PC-3 (cell line): ENCODE measurements at regions not wholly inside any gene's neighbourhood (a gene's known extent, or its start where the extent isn't known, plus 50 kb on each side); places are given as distances from the start of the nearest gene placed in this dataset.

ENCODE experiments used
- EZH2phosphoT487 ChIP-seq: fragments of 300-600 bp; sonication (generic); IDR thresholded peaks from 2 replicates; pipeline ENCODE4 v1.6.1; 2018; ENCODE audit warnings: mild to moderate bottlenecking, antibody characterized with exemption, low read length, borderline replicate concordance
- TF ChIP-seq, protein P1 (sequence below): fragments of 300-600 bp; sonication (generic); conservative IDR thresholded peaks from 2 replicates; pipeline ENCODE4 v1.5.1; 2017; ENCODE audit warnings: antibody characterized with exemption, low read depth, mild to moderate bottlenecking, low read length

DNA sequence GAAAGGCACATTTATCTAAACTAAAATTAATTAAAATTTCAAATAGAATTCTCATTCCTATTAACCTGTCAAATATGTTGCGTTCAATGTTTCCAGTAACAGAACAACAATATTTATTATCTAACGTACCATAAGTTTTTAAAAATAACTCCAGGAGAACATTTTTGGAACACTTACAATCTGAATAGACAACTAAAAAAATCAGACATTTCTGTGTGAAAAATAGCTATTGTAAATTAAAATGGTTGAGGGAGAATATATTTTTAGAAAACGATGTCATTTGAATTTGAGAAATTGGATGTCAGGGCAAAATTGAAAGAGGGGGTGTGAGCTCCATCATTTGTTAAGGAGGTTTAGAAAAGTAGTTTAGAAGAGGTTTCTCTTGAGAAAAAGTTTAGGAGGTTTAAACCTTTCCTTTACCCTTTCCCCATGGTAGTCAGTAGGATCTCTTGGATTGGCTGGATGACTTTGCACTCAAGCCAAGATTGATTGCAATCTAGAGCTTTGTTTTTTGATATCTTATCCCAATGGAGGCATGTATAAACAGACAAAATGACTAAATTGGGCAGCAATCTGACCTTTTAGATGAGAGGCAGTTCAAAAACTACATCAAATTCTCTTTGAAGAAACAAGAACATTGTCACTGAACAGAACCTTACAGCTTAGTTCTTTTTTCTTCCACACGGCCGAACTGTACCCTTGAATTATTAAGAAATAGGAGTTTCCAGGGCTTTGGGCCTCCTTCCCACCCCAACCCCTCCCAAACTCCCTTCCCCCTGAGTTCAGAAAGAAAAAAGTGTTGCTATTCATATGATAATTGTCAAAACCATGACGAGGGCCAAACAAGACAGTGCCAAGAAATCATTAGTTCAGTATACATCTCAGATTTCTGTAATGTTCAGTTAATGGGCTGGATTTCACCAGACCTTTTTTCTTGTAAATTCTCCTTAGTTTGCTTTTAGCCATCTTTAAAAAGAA is 79.7 kb upstream of the CDIN1 start:
- TF ChIP-seq, protein P1, sequence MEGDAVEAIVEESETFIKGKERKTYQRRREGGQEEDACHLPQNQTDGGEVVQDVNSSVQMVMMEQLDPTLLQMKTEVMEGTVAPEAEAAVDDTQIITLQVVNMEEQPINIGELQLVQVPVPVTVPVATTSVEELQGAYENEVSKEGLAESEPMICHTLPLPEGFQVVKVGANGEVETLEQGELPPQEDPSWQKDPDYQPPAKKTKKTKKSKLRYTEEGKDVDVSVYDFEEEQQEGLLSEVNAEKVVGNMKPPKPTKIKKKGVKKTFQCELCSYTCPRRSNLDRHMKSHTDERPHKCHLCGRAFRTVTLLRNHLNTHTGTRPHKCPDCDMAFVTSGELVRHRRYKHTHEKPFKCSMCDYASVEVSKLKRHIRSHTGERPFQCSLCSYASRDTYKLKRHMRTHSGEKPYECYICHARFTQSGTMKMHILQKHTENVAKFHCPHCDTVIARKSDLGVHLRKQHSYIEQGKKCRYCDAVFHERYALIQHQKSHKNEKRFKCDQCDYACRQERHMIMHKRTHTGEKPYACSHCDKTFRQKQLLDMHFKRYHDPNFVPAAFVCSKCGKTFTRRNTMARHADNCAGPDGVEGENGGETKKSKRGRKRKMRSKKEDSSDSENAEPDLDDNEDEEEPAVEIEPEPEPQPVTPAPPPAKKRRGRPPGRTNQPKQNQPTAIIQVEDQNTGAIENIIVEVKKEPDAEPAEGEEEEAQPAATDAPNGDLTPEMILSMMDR, result no peak
- TF ChIP-seq EZH2phosphoT487, result no peak
